Adrenal gland (tissue), 5 donors: ENCODE measurements at regions not wholly inside any gene's neighbourhood (a gene's known extent, or its start where the extent isn't known, plus 50 kb on each side); places are given as distances from the start of the nearest gene placed in this dataset.

ENCODE experiments used
- CTCF ChIP-seq, 6 experiments: fragments of 450-650 bp in 4 of 6; fragments of 200-600 bp in 2 of 6; sonication (generic) in 1 of 6; IDR thresholded peaks; 1 replicate in 5 of 6; 2 replicates in 1 of 6; pipeline versions ENCODE4 v1.5.1 to v1.8.0; 2016 to 2021; ENCODE audit warnings: antibody characterized with exemption in 6 of 6, mild to moderate bottlenecking in 2 of 6, moderate library complexity in 1 of 6
- POLR2A ChIP-seq, 2 donors: fragments of 450-650 bp; IDR thresholded peaks; one replicate each; pipeline ENCODE4 v1.6.1; 2017; ENCODE audit warnings: antibody characterized with exemption in 2 of 2, mild to moderate bottlenecking in 2 of 2, moderate library complexity in 1 of 2
- donor health status: DM: no; HTN: no; CAD: no.

DNA sequence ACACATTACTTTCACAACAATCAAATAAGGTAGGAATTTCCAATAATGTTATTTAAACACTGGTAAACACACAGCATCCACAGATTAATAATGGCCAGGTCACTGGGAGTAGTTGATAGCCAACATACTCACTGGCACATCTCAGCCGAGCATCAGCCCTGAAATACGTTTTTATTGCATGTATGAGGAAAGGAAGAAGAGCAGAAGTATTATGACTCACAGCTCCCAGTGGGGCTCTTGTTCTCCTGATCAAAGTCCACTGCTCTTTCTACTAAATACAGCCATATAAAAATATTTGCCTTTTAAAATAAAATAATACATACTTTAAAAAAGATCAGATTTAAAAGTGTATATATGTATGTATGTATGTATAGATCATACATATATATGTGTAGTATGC is 999.6 kb downstream of the SUCLG1 start:
- TF ChIP-seq POLR2A (IDR thresholded peaks at IDR 0.05) (no peak), CTCF (IDR thresholded peaks at IDR 0.05) (no peak)
